Gastrocnemius medialis (tissue), 4 donors: ENCODE measurements at regions not wholly inside any gene's neighbourhood (a gene's known extent, or its start where the extent isn't known, plus 50 kb on each side); places are given as distances from the start of the nearest gene placed in this dataset.

ENCODE experiments used
- ATAC-seq, 2 donors: fragments of 150-250 bp; one replicate each; pipeline ENCODE4 v1.9.1; 2016
- DNase-seq, 2 donors: peaks; one replicate each; pipeline ENCODE4 v3.0.0-alpha.2; 2019
- H3K27ac ChIP-seq, 4 donors: fragments of 200-600 bp; sonication (generic); 1 replicate in 1 of 4; 2 replicates in 3 of 4; pipeline ENCODE4 v1.5.1; 2016 to 2018; ENCODE audit warnings: mild to moderate bottlenecking in 2 of 4, moderate library complexity in 1 of 4
- H3K27me3 ChIP-seq, 3 donors: fragments of 200-600 bp; sonication (generic) in 2 of 3; 1 replicate in 1 of 3; 2 replicates in 2 of 3; pipeline versions ENCODE4 v1.5.1 to v1.6.0; 2016 to 2019; ENCODE audit warnings: mild to moderate bottlenecking in 1 of 3, moderate library complexity in 1 of 3
- H3K36me3 ChIP-seq, 2 donors: fragments of 200-600 bp; sonication (generic) in 1 of 2; one replicate each; pipeline ENCODE4 v1.5.1; 2017 to 2018
- H3K4me1 ChIP-seq, 2 donors: fragments of 200-600 bp; sonication (generic) in 1 of 2; one replicate each; pipeline ENCODE4 v1.5.1; 2016 to 2017; ENCODE audit warnings: mild to moderate bottlenecking in 2 of 2
- H3K4me3 ChIP-seq, 4 donors: fragments of 200-600 bp; sonication (generic) in 3 of 4; 1 replicate in 1 of 4; 2 replicates in 3 of 4; pipeline ENCODE4 v1.5.1; 2016 to 2019; ENCODE audit warnings: mild to moderate bottlenecking in 2 of 4
- H3K9me3 ChIP-seq, 3 donors: fragments of 200-600 bp; sonication (generic) in 2 of 3; 1 replicate in 1 of 3; 2 replicates in 2 of 3; pipeline ENCODE4 v1.5.1; 2016 to 2019
- POLR2A ChIP-seq, 2 donors: fragments of 450-650 bp; IDR thresholded peaks; one replicate each; pipeline ENCODE4 v1.6.1; 2017; ENCODE audit warnings: antibody characterized with exemption in 2 of 2, mild to moderate bottlenecking in 2 of 2, moderate library complexity in 2 of 2
- in situ Hi-C, 4 donors: fragments of 200-750 bp; cut with MboI; loops; one replicate each; pipeline versions ENCODE4 v1.15.0 to v1.8.0; 2017; ENCODE audit warnings: low sequenced_read_pairs in 4 of 4
- intact Hi-C: fragments of 100-400 bp; cut with DNase I; formaldehyde crosslinking; loops from one replicate; pipeline ENCODE4 v1.15.1; 2023; ENCODE audit warnings: low total_unique reads
- TF ChIP-seq, protein P1 (sequence below), 5 experiments: fragments of 450-650 bp in 3 of 5; fragments of 200-600 bp in 2 of 5; sonication (generic) in 2 of 5; IDR thresholded peaks in 4 of 5; conservative IDR thresholded peaks in 1 of 5; 1 replicate in 4 of 5; 2 replicates in 1 of 5; pipeline ENCODE4 v1.5.1; 2016 to 2019; ENCODE audit warnings: antibody characterized with exemption in 5 of 5, mild to moderate bottlenecking in 3 of 5, moderate library complexity in 3 of 5

DNA sequence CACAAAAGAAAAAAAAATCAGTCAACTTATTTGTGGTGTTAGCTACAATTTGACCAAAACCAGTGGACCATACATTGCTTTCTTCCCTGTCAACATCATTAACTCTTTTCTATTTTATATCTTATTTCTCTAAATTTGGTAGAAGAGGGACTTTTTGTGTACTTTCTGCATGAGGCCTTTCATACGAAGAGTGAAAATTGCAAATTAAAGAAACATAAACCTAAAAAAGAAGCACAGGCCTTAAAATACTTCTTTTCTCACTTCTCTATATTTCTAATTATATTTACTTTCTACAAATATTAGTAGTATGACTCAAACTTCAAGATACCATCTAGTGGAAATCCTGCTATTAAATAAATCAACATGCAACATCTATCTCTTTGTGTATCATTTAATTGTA is 1073.4 kb upstream of the ZEB2 start:
- Histone ChIP-seq H3K9me3 (no peaks in the 10 kb centered on the region), H3K27ac (no peak overlapping the region), H3K4me3 (no peak overlapping the region), H3K4me1 (no peaks in the 10 kb centered on the region), H3K36me3 (no peaks in the 10 kb centered on the region), H3K27me3 (no peaks in the 10 kb centered on the region)
- in situ Hi-C loops, result no loop called here
- TF ChIP-seq, protein P1, sequence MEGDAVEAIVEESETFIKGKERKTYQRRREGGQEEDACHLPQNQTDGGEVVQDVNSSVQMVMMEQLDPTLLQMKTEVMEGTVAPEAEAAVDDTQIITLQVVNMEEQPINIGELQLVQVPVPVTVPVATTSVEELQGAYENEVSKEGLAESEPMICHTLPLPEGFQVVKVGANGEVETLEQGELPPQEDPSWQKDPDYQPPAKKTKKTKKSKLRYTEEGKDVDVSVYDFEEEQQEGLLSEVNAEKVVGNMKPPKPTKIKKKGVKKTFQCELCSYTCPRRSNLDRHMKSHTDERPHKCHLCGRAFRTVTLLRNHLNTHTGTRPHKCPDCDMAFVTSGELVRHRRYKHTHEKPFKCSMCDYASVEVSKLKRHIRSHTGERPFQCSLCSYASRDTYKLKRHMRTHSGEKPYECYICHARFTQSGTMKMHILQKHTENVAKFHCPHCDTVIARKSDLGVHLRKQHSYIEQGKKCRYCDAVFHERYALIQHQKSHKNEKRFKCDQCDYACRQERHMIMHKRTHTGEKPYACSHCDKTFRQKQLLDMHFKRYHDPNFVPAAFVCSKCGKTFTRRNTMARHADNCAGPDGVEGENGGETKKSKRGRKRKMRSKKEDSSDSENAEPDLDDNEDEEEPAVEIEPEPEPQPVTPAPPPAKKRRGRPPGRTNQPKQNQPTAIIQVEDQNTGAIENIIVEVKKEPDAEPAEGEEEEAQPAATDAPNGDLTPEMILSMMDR (IDR thresholded peaks at IDR 0.05 in 4 of 5, conservative IDR thresholded peaks at IDR 0.05 in 1 of 5), result no peak
- no peak for TF ChIP-seq POLR2A (IDR thresholded peaks at IDR 0.05)
- DNase-seq (no peak), ATAC-seq (no peak)
- intact Hi-C loops, result no loop called here

DNA sequence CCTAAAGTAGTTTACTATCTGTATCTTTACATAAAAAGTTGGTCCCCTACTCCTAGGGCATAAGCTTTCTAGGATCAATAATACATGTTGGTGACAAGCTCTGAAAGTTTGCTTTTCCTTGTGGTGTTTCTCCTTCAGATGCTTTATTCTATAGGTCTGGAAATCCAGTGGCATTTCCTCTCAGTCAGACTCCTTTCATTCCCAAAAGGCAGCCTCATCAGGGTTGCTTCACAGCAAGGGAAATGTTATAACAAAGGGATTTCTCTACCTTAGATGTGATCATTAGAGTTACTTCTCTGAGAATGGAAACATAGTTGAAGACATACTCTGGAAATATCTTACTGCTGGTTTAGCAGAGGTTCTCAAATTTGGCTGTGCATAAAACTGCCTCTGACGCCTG is 1072.4 kb upstream of the ZEB2 start:
- in situ Hi-C loops, result no loop called here
- ATAC-seq, result no peak
- intact Hi-C loops, result no loop called here

DNA sequence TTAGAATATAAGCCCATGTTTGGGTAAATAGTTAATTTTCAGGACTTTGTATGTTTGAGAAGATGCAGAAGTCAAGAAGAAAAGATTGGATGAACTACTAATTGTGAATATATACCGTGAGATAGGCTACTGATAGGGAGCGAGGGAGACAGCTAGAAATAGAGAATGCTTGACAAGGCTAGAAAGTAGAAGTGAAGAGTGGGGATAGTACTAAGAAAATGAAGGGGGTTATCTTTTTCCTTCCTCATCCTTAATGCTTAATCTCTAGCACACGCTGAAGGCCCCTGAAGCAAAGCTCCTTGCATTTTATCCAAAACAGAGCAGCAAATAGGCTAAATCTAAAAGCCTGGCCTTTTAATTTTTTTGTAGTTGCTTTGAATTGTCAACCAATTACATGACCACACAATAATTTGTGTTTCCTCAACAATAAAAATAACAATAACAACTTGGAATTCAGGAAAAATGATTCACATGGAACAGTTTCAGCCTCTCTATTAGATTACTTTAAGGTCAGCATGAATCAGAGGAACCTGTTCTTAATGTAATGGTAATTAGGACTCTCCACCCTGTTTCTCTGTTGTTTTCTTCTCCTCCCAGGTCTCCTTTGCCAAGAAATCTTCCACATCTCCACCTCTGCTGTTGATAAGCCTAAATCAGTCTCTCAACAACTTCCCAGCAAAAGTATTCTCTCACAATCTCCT is 1071.3 kb upstream of the ZEB2 start:
- Histone ChIP-seq H3K36me3 (no peaks in the 10 kb centered on the region), H3K27ac (no peak overlapping the region), H3K4me3 (no peak overlapping the region), H3K27me3 (no peaks in the 10 kb centered on the region), H3K4me1 (no peaks in the 10 kb centered on the region), H3K9me3 (no peaks in the 10 kb centered on the region)
- TF ChIP-seq, protein P1 (IDR thresholded peaks at IDR 0.05 in 4 of 5, conservative IDR thresholded peaks at IDR 0.05 in 1 of 5), result no peak
- TF ChIP-seq POLR2A (IDR thresholded peaks at IDR 0.05), result no peak
- intact Hi-C loops, result no loop called here
- no peak for ATAC-seq
- in situ Hi-C loops, result no loop called here
- DNase-seq, result no peak

More for the DNA sequence above, 1072.4 kb upstream of the ZEB2 start:
- Histone ChIP-seq H3K9me3 (no peaks in the 10 kb centered on the region), H3K27me3 (no peaks in the 10 kb centered on the region), H3K4me3 (no peak overlapping the region), H3K36me3 (no peaks in the 10 kb centered on the region), H3K4me1 (no peaks in the 10 kb centered on the region), H3K27ac (no peak overlapping the region)
- TF ChIP-seq, protein P1 (IDR thresholded peaks at IDR 0.05 in 4 of 5, conservative IDR thresholded peaks at IDR 0.05 in 1 of 5), result no peak
- TF ChIP-seq POLR2A (IDR thresholded peaks at IDR 0.05), result no peak
- no peak for DNase-seq

DNA sequence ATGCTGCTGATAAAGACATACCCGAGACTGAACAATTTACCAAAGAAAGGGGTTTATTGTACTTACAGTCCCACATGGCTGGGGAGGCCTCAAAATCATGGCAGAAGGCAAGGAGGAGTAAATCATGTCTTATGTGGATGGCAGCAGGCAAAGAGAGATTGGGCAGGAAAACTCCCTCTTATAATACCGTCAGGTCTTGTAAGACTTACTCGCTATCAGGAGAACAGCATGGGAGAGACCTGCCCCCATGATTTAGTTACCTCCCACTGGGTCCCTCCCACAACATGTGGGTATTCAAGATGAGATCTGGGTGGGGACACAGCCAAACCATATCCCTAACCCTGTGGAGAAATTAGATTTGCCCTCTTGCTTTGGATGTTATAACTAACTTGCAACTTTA is 1068.0 kb upstream of the ZEB2 start:
- no peak overlapping the region for H3K27ac ChIP-seq
- in situ Hi-C loops, result no loop called here
- H3K9me3 ChIP-seq, result no peaks in the 10 kb centered on the region
- TF ChIP-seq, protein P1 (IDR thresholded peaks at IDR 0.05 in 4 of 5, conservative IDR thresholded peaks at IDR 0.05 in 1 of 5), result no peak
- TF ChIP-seq POLR2A (IDR thresholded peaks at IDR 0.05), result no peak
- no peaks in the 10 kb centered on the region for H3K27me3 ChIP-seq
- H3K4me3 ChIP-seq, result no peak overlapping the region
- DNase-seq (no peak), ATAC-seq (no peak)
- no peaks in the 10 kb centered on the region for H3K4me1 ChIP-seq
- no peaks in the 10 kb centered on the region for H3K36me3 ChIP-seq
- intact Hi-C loops, result no loop called here

DNA sequence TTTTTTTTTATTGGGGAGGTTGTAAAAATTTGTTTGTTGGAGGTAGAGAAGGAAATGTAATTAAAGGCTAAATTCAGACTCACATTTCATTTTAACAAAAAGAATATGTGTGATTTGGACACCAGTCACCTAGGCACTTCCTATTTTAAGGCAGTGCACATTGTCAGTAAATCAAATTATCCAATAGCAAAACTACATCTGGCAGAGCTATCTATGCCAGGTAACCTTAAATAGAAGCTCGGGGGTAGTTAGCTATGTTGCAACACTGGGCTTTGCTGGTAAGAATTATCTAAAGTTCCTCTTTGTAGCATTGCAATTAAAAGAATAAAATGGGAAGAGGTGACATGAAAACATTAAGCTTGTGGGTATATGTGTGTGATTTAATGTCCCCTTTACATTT is 1064.4 kb upstream of the ZEB2 start:
- intact Hi-C loops (no loop called here), in situ Hi-C loops (no loop called here)
- ATAC-seq (no peak), DNase-seq (no peak)
- Histone ChIP-seq H3K4me3 (no peak overlapping the region), H3K27me3 (no peaks in the 10 kb centered on the region), H3K4me1 (no peaks in the 10 kb centered on the region), H3K27ac (no peak overlapping the region), H3K9me3 (no peaks in the 10 kb centered on the region), H3K36me3 (no peaks in the 10 kb centered on the region)
- TF ChIP-seq, protein P1 (IDR thresholded peaks at IDR 0.05 in 4 of 5, conservative IDR thresholded peaks at IDR 0.05 in 1 of 5), result no peak
- TF ChIP-seq POLR2A (IDR thresholded peaks at IDR 0.05), result no peak
